IMR-90 (cell line): ENCODE measurements at regions not wholly inside any gene's neighbourhood (a gene's known extent, or its start where the extent isn't known, plus 50 kb on each side); places are given as distances from the start of the nearest gene placed in this dataset.

Source experiments
- ATAC-seq: fragments of 200-7000 bp; cut with Tn5 transposase; 2 replicates; pipeline ENCODE4 v1.9.1; 2020; ENCODE audit warnings: low read depth, mild to moderate bottlenecking, moderate library complexity
- BruUV-seq: library from RNA; stranded (reverse); fragments of 400-500 nt; replicated peaks from 2 replicates; lab custom pipeline; 2021; lab: Mats Ljungman, UMichigan
- CTCF ChIA-PET: fragments of 300-600 bp; formaldehyde crosslinking; extraction: SDS; loops from one replicate; lab custom pipeline; 2021; ENCODE audit warnings: antibody characterized with exemption; lab: Yijun Ruan, JAX
- POLR2A ChIA-PET: fragments of 300-600 bp; sonication (Branson Sonifier 250); formaldehyde crosslinking; loops from one replicate; lab custom pipeline; 2022; ENCODE audit warnings: antibody characterized with exemption; ENCODE audit not compliant: unreplicated experiment; lab: Charles Lee
- DNase-seq: peaks from one replicate; pipeline ENCODE4 v3.0.0; 2013
- H2AFZ ChIP-seq: replicated peaks from 2 replicates; pipeline ENCODE3; 2013; ENCODE audit warnings: low read length, mild to moderate bottlenecking; ENCODE audit not compliant: poor library complexity
- H2AK5ac ChIP-seq: 2 replicates; pipeline ENCODE4 v1.6.1; 2013; ENCODE audit warnings: low read depth, low read length, inconsistent platforms
- H2AK9ac ChIP-seq: replicated peaks from 2 replicates; pipeline ENCODE3; 2013; ENCODE audit warnings: mild to moderate bottlenecking, low read depth, low read length, moderate library complexity; ENCODE audit not compliant: poor library complexity
- H2BK120ac ChIP-seq: 2 replicates; pipeline ENCODE4 v1.6.1; 2013; ENCODE audit warnings: low read depth, low read length, inconsistent platforms
- H2BK15ac ChIP-seq: 3 replicates; pipeline ENCODE4 v1.6.1; 2013; ENCODE audit warnings: low read depth, low read length, inconsistent platforms
- H2BK20ac ChIP-seq: 2 replicates; pipeline ENCODE4 v1.6.1; 2013; ENCODE audit warnings: low read depth, mild to moderate bottlenecking, inconsistent platforms, low read length, moderate library complexity
- H2BK5ac ChIP-seq: 2 replicates; pipeline ENCODE4 v1.6.1; 2013; ENCODE audit warnings: mild to moderate bottlenecking, low read depth, low read length, inconsistent platforms; ENCODE audit not compliant: poor library complexity, severe bottlenecking
- H3K14ac ChIP-seq: replicated peaks from 2 replicates; pipeline ENCODE4 v1.6.1; 2013; ENCODE audit warnings: low read depth, low read length, inconsistent platforms
- H3K18ac ChIP-seq: 2 replicates; pipeline ENCODE4 v1.6.1; 2013; ENCODE audit warnings: low read depth, low read length, control low read depth
- H3K23ac ChIP-seq: 2 replicates; pipeline ENCODE4 v1.6.1; 2013; ENCODE audit warnings: low read depth, low read length, inconsistent platforms
- H3K27ac ChIP-seq: 2 replicates; pipeline ENCODE4 v1.5.1; 2013; ENCODE audit warnings: mild to moderate bottlenecking, control low read depth, low read length; ENCODE audit not compliant: insufficient read depth
- H3K27me3 ChIP-seq: 2 replicates; pipeline ENCODE4 v1.6.1; 2013; ENCODE audit warnings: low read length; ENCODE audit not compliant: control insufficient read depth, insufficient read depth
- H3K36me3 ChIP-seq: 2 replicates; pipeline ENCODE4 v1.6.1; 2013; ENCODE audit warnings: low read length, mixed read lengths; ENCODE audit not compliant: control insufficient read depth, insufficient read depth
- H3K4ac ChIP-seq: 2 replicates; pipeline ENCODE4 v1.6.1; 2013; ENCODE audit warnings: low read depth, low read length, inconsistent platforms
- H3K4me1 ChIP-seq: 2 replicates; pipeline ENCODE4 v1.6.1; 2013; ENCODE audit warnings: low read length, mixed read lengths; ENCODE audit not compliant: control insufficient read depth, insufficient read depth
- H3K4me2 ChIP-seq: 2 replicates; pipeline ENCODE4 v1.6.1; 2013; ENCODE audit warnings: low read depth, mild to moderate bottlenecking, control low read depth, low read length, moderate library complexity
- H3K4me3 ChIP-seq: 2 replicates; pipeline ENCODE4 v1.5.1; 2013; ENCODE audit warnings: low read depth, mild to moderate bottlenecking, control low read depth, low read length, moderate library complexity; ENCODE audit not compliant: insufficient read depth
- H3K56ac ChIP-seq: 2 replicates; pipeline ENCODE4 v1.6.1; 2013; ENCODE audit warnings: low read length, inconsistent platforms; ENCODE audit not compliant: insufficient read depth; ENCODE audit errors: extremely low read depth
- H3K79me1 ChIP-seq, 2 experiments: 2 replicates each; pipeline ENCODE4 v1.6.1; 2013; ENCODE audit warnings: low read length in 2 of 2, inconsistent platforms in 1 of 2, low read depth in 1 of 2
- H3K9ac ChIP-seq: 2 replicates; pipeline ENCODE4 v1.6.1; 2013; ENCODE audit warnings: low read depth, low read length, control low read depth
- H3K9me1 ChIP-seq: 2 replicates; pipeline ENCODE4 v1.6.1; 2013; ENCODE audit warnings: low read length, inconsistent platforms; ENCODE audit not compliant: insufficient read depth
- H3K9me3 ChIP-seq: 2 replicates; pipeline ENCODE4 v1.6.1; 2013; ENCODE audit warnings: low read length; ENCODE audit not compliant: control insufficient read depth, insufficient read depth
- H4K20me1 ChIP-seq: 2 replicates; pipeline ENCODE4 v1.6.1; 2013; ENCODE audit warnings: low read length, inconsistent platforms; ENCODE audit not compliant: insufficient read depth
- H4K5ac ChIP-seq: 2 replicates; pipeline ENCODE4 v1.6.1; 2013; ENCODE audit warnings: mild to moderate bottlenecking, low read depth, low read length, control low read depth
- H4K8ac ChIP-seq, 2 experiments: 2 replicates each; pipeline ENCODE4 v1.6.1; 2013; ENCODE audit warnings: low read depth in 2 of 2, low read length in 2 of 2, control low read depth in 1 of 2, inconsistent platforms in 1 of 2
- H4K91ac ChIP-seq: 2 replicates; pipeline ENCODE4 v1.6.1; 2013; ENCODE audit warnings: low read depth, low read length, inconsistent platforms; ENCODE audit not compliant: insufficient read depth
- BHLHE40 ChIP-seq: fragments of 150-350 bp; IDR thresholded peaks from 2 replicates; pipeline ENCODE4 v1.6.1; 2016; ENCODE audit warnings: mild to moderate bottlenecking, low read depth, low read length
- CEBPB ChIP-seq: IDR thresholded peaks from 2 replicates; pipeline ENCODE4 v1.6.1; 2012; ENCODE audit warnings: low read depth, low read length, improper control_type of control experiment
- CHD1 ChIP-seq: IDR thresholded peaks from 2 replicates; pipeline ENCODE4 v1.6.1; 2012; ENCODE audit warnings: low read depth, low read length, improper control_type of control experiment
- FOS ChIP-seq: fragments of 150-350 bp; IDR thresholded peaks from 2 replicates; pipeline ENCODE4 v1.6.1; 2016; ENCODE audit warnings: low read depth, low read length
- MAZ ChIP-seq: IDR thresholded peaks from 2 replicates; pipeline ENCODE4 v1.6.1; 2012; ENCODE audit warnings: low read depth, mild to moderate bottlenecking, low read length, improper control_type of control experiment, moderate library complexity, borderline replicate concordance
- WGBS, 2 experiments: methylation state at CpG; one replicate each; pipeline versions ENCODE4 v1.1.5 to v1.1.7; 2013; ENCODE audit warnings: missing lambda C conversion rate in 2 of 2; ENCODE audit not compliant: insufficient read length in 1 of 2; ENCODE audit errors: extremely low coverage in 2 of 2; 5-methylcytosine and 5-hydroxymethylcytosine counted together
- dilution Hi-C: fragments of 300-500 bp; cut with HindIII; formaldehyde crosslinking; loops from one replicate; pipeline ENCODE4 v1.14.3; 2018; ENCODE audit warnings: low sequenced_read_pairs; ENCODE audit not compliant: unreplicated experiment
- in situ Hi-C: fragments of 300-500 bp; cut with MboI; formaldehyde crosslinking; loops from 3 replicates; pipeline ENCODE4 v1.14.3; 2019; ENCODE audit warnings: low sequenced_read_pairs, inconsistent platforms, mixed read lengths
- intact Hi-C: fragments of 100-400 bp; cut with micrococcal nuclease; formaldehyde crosslinking; loops from 2 replicates; pipeline ENCODE4 v1.10.0; 2022

DNA sequence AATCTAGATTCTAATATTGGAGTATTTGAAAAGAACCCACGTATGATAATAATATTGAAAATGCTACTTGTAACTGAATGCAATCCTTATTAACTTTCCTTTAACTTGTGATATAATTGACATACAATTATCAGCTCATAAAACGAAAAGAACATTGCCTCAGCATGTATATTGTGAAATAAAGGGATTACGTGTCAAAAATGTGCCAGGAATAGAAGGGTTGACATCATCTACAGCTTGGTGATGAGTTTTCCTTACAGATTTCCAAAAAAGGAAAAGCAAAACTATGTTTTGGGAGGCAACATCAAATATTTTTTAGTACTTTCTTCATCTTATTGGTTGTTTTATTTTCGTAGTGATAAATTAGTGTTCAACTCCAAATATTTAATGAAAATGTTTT, 266.0 kb upstream of the PTGER4 start:
- Histone ChIP-seq H3K9me1 (peaks cover 5% of the 10 kb centered on the region; the same call in 1 of the 2 replicates), H3K4ac (no peak overlapping the region), H4K91ac (no peak overlapping the region), H2BK20ac (no peak overlapping the region), H3K27ac (no peak overlapping the region), H3K4me3 (no peak overlapping the region), H2AFZ (no peak overlapping the region), H3K9me3 (no peaks in the 10 kb centered on the region), H3K36me3 (no peaks in the 10 kb centered on the region), H3K23ac (no peak overlapping the region), H4K8ac (peak overlapping the region in 1 of 2 experiments; percentile 30; a peak in 1 of 4 replicates), H2BK120ac (no peak overlapping the region), H3K27me3 (no peaks in the 10 kb centered on the region), H2BK15ac (no peak overlapping the region), H3K4me2 (no peak overlapping the region), H4K20me1 (no peaks in the 10 kb centered on the region), H3K14ac (no peak overlapping the region), H3K79me1 (no peaks in the 10 kb centered on the region), H2AK9ac (no peak overlapping the region), H3K18ac (no peak overlapping the region), H3K9ac (no peak overlapping the region), H3K4me1 (peaks cover 3% of the 10 kb centered on the region), H2AK5ac (no peak overlapping the region), H4K5ac (no peak overlapping the region), H3K56ac (no peak overlapping the region), H2BK5ac (peak overlapping the region; percentile 60)
- intact Hi-C loops, result no loop called here
- POLR2A ChIA-PET, result no interaction called here
- CTCF ChIA-PET, result no interaction called here
- in situ Hi-C loops, result no loop called here
- dilution Hi-C loops, result no loop called here
- DNase-seq, result peak; percentile 61
- no TSS peak for BruUV-seq
- TF ChIP-seq MAZ (no peak), BHLHE40 (no peak), CEBPB (peak; percentile 93), FOS (no peak), CHD1 (no peak)
- no CpG with 5 or more reads among the region's 4 CpGs for WGBS, 2 experiments
- ATAC-seq, result no peak
